ENCODE measurements at regions not wholly inside any gene's neighbourhood (a gene's known extent, or its start where the extent isn't known, plus 50 kb on each side); places are given as distances from the start of the nearest gene placed in this dataset.

- TF ChIP-seq ZBTB33 (IDR thresholded peaks at IDR 0.05; ENCODE audit: extremely low read depth, insufficient replicate concordance, low read length) (no peak), JUND (IDR thresholded peaks at IDR 0.05) (no peak), ATF3 (IDR thresholded peaks at IDR 0.05) (no peak)
These were observed 720.8 kb downstream of the DCDC2C start (continued) for GRCh38 chr2:4424153-4424552.

GRCh38 chr2:4427083-4427482 lies 723.7 kb downstream of the DCDC2C start:
- BruUV-seq (replicated peaks) = no TSS peak
- POLR2A ChIA-PET = no interaction called here

More at GRCh38 chr2:4427083-4427482, 723.7 kb downstream of the DCDC2C start:
- no peaks in the 10 kb centered on the region for H3K4me1 ChIP-seq (ENCODE audit: control insufficient read depth in 1 of 2, insufficient read depth in 2 of 2, low read length in 2 of 2)
- CTCF ChIA-PET = no interaction called here
- no peak overlapping the region for H2AFZ ChIP-seq (ENCODE audit: low read depth, low read length, poor library complexity, severe bottlenecking)
- no peak overlapping the region for H3K4me3 ChIP-seq (replicated peaks in 1 of 2; ENCODE audit: low read depth in 1 of 2, low read length in 2 of 2)
- H4K20me1 ChIP-seq (ENCODE audit: insufficient read depth) = no peaks in the 10 kb centered on the region
- ATAC-seq (no peak), DNase-seq (ENCODE audit: low read depth, low spot score) (no peak)
- H3K79me2 ChIP-seq (ENCODE audit: insufficient read depth, low read length) = no peaks in the 10 kb centered on the region
- RAD21 ChIA-PET (ENCODE audit: low non-redundant PET in 1 of 2, low total read pairs in 2 of 2, uncharacterized antibody in 2 of 2, unreplicated experiment in 2 of 2) = no interaction called here
- intact Hi-C loops (cut with micrococcal nuclease) = no loop called here
- no peak overlapping the region for H3K27ac ChIP-seq (ENCODE audit: low read depth, low read length)
- no peak overlapping the region for H3K9ac ChIP-seq (ENCODE audit: low read length)
- no peaks in the 10 kb centered on the region for H3K27me3 ChIP-seq (ENCODE audit: insufficient read depth, low read length)
- H3K36me3 ChIP-seq (ENCODE audit: control insufficient read depth in 1 of 2, insufficient read depth in 2 of 2, low read length in 2 of 2) = no peaks in the 10 kb centered on the region
- TF ChIP-seq CTCF (IDR thresholded peaks at IDR 0.05 in 2 of 3, conservative IDR thresholded peaks at IDR 0.05 in 1 of 3; ENCODE audit: borderline replicate concordance in 1 of 3, insufficient read depth in 1 of 3, low read depth in 2 of 3, low read length in 2 of 3) (no peak), EZH2phosphoT487 (IDR thresholded peaks at IDR 0.05; ENCODE audit: borderline replicate concordance) (no peak), ZBTB33 (IDR thresholded peaks at IDR 0.05; ENCODE audit: extremely low read depth, insufficient replicate concordance, low read length) (no peak), POLR2A (IDR thresholded peaks at IDR 0.05; ENCODE audit: borderline replicate concordance, extremely low read depth, insufficient read depth, insufficient read length) (no peak), JUND (IDR thresholded peaks at IDR 0.05) (no peak), SIN3A (IDR thresholded peaks at IDR 0.05; ENCODE audit: low read depth) (no peak), RAD21 (IDR thresholded peaks at IDR 0.05; ENCODE audit: low read depth) (no peak), CBX3 (IDR thresholded peaks at IDR 0.05; ENCODE audit: low read depth) (no peak)
- H3K9me3 ChIP-seq (ENCODE audit: control insufficient read depth in 1 of 2, insufficient read depth in 1 of 2, low read depth in 1 of 2, low read length in 2 of 2) = peaks cover 4 to 19% of the 10 kb centered on the region in 2 experiments; a peak in 2 of 4 replicates
- no peak overlapping the region for H3K4me2 ChIP-seq (ENCODE audit: low read length)
- H3K9me2 ChIP-seq (ENCODE audit: insufficient read depth) = no peaks in the 10 kb centered on the region
